Upper lobe of left lung (tissue), 4 donors: ENCODE measurements at regions not wholly inside any gene's neighbourhood (a gene's known extent, or its start where the extent isn't known, plus 50 kb on each side); places are given as distances from the start of the nearest gene placed in this dataset.

Source experiments
- EP300 ChIP-seq, 4 donors: sonication (generic); formaldehyde crosslinking; IDR thresholded peaks; one replicate each; pipeline ENCODE4 v1.5.1; 2017; ENCODE audit warnings: antibody characterized with exemption in 4 of 4, control low read depth in 2 of 4
- POLR2A ChIP-seq, 4 donors: fragments of 450-650 bp; IDR thresholded peaks; one replicate each; pipeline ENCODE4 v1.5.1; 2016 to 2017; ENCODE audit warnings: antibody characterized with exemption in 4 of 4, mild to moderate bottlenecking in 2 of 4
- POLR2AphosphoS5 ChIP-seq, 2 donors: sonication (generic); formaldehyde crosslinking; IDR thresholded peaks; one replicate each; pipeline ENCODE4 v1.5.1; 2017; ENCODE audit warnings: antibody characterized with exemption in 2 of 2
- TF ChIP-seq, protein P1 (sequence below), 6 experiments: fragments of 450-650 bp in 4 of 6; fragments of 200-600 bp in 2 of 6; sonication (generic) in 2 of 6; IDR thresholded peaks; one replicate each; pipeline ENCODE4 v1.5.1; 2016 to 2019; ENCODE audit warnings: antibody characterized with exemption in 6 of 6

DNA sequence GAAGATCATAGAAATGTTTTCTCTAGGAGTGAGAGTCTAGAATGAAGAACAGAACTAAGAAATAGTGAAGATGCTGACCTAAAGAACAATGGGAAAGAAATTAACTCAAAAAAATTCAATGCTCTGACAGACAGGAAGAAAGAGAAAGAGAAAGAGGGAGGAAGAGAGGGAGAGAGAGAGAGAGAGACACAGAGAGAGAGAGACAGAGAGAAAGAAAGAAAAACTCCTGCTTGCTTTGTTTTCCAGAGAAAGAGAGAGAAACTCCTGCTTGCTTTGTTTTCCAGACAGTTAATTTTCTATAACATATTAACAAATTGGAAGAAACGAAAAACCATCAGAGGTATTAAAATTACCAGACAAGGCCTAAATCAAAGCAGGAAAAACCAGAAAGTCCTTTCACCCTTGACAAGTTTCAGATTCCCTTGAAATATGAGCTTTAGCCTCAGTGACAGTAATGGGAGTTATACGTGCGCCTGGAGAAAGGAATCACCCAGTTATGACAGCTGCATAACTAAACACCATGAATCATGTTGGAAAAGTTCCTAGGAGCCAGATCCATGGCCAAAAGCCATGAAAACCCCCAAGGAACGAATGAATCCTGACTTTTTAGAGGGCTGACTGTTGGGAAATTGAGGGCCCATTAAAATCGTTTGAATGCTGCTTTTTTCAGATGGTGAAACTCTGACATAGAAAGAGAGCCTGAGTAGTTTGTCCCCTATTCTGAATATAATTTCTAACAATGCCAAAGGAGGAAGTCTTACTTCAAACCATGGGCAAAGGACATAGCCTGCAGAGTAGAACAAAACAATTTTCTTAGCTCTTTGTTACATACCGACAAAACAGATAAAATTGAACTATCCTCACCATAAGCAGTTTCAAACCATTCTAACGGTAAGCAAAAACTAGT lies 228.6 kb upstream of the CHST9 start:
- TF ChIP-seq, protein P1, sequence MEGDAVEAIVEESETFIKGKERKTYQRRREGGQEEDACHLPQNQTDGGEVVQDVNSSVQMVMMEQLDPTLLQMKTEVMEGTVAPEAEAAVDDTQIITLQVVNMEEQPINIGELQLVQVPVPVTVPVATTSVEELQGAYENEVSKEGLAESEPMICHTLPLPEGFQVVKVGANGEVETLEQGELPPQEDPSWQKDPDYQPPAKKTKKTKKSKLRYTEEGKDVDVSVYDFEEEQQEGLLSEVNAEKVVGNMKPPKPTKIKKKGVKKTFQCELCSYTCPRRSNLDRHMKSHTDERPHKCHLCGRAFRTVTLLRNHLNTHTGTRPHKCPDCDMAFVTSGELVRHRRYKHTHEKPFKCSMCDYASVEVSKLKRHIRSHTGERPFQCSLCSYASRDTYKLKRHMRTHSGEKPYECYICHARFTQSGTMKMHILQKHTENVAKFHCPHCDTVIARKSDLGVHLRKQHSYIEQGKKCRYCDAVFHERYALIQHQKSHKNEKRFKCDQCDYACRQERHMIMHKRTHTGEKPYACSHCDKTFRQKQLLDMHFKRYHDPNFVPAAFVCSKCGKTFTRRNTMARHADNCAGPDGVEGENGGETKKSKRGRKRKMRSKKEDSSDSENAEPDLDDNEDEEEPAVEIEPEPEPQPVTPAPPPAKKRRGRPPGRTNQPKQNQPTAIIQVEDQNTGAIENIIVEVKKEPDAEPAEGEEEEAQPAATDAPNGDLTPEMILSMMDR (IDR thresholded peaks at IDR 0.05) = no peak
- TF ChIP-seq POLR2AphosphoS5 (IDR thresholded peaks at IDR 0.05) (no peak), POLR2A (IDR thresholded peaks at IDR 0.05) (no peak), EP300 (IDR thresholded peaks at IDR 0.05) (no peak)
